Endothelial cell of umbilical vein (primary cell): ENCODE measurements at regions not wholly inside any gene's neighbourhood (a gene's known extent, or its start where the extent isn't known, plus 50 kb on each side); places are given as distances from the start of the nearest gene placed in this dataset.

Experiments
- BruUV-seq: library from RNA; stranded (reverse); fragments of 400-500 nt; replicated peaks from 2 replicates; lab custom pipeline; 2021; lab: Mats Ljungman, UMichigan
- CTCF ChIA-PET: fragments of 300-600, 350-600 bp; sonication (Branson Sonifier 250); formaldehyde crosslinking; loops from one replicate; lab custom pipeline; 2021; ENCODE audit warnings: antibody characterized with exemption, inconsistent platforms; lab: Charles Lee
- POLR2A ChIA-PET: fragments of 300-600, 350-600 bp; sonication (Branson Sonifier 250); formaldehyde crosslinking; loops from one replicate; lab custom pipeline; 2021; ENCODE audit warnings: antibody characterized with exemption, inconsistent platforms; lab: Charles Lee
- DNase-seq: peaks from one replicate; pipeline ENCODE4 v3.0.0-alpha.2; 2011; ENCODE audit warnings: low read depth, low spot score
- FAIRE-seq: peaks from 2 replicates; lab custom pipeline; 2011; peaks lifted over from hg19 to GRCh38; lab: Jason Lieb, UNC
- H2AFZ ChIP-seq: 2 replicates; pipeline ENCODE4 v1.6.0; 2012; ENCODE audit warnings: low read depth, low read length, control low read depth, inconsistent platforms
- H3K27ac ChIP-seq: 2 replicates; pipeline ENCODE4 v1.5.1; 2011; ENCODE audit warnings: low read depth, mild to moderate bottlenecking, control low read depth, low read length, moderate library complexity; ENCODE audit not compliant: insufficient read depth
- H3K27me3 ChIP-seq, 2 experiments: 2 replicates each; pipeline versions ENCODE4 v1.6.0 to v1.6.1; 2011; ENCODE audit warnings: low read length in 2 of 2, mixed read lengths in 1 of 2; ENCODE audit not compliant: control insufficient read depth in 2 of 2, insufficient read depth in 2 of 2
- H3K36me3 ChIP-seq, 2 experiments: 2 replicates in 1 of 2; 3 replicates in 1 of 2; pipeline ENCODE4 v1.5.1; 2011; ENCODE audit warnings: low read length in 2 of 2, mild to moderate bottlenecking in 1 of 2, moderate library complexity in 1 of 2; ENCODE audit not compliant: control insufficient read depth in 2 of 2, insufficient read depth in 2 of 2; ENCODE audit errors: extremely low read depth in 1 of 2
- H3K4me1 ChIP-seq: 3 replicates; pipeline ENCODE4 v1.5.1; 2011; ENCODE audit warnings: mild to moderate bottlenecking, low read length; ENCODE audit not compliant: control insufficient read depth, insufficient read depth; ENCODE audit errors: extremely low read depth
- H3K4me2 ChIP-seq: 2 replicates; pipeline ENCODE4 v1.6.1; 2011; ENCODE audit warnings: low read length, control low read depth, mixed read lengths; ENCODE audit not compliant: insufficient read depth
- H3K4me3 ChIP-seq, 3 experiments: fragments of 200-600 bp in 1 of 3; sonication (generic), shearing (Covaris generic) in 1 of 3; replicated peaks in 1 of 3; 2 replicates each; pipeline ENCODE4 v1.5.1; 2011 to 2016; ENCODE audit warnings: control low read depth in 3 of 3, low read length in 3 of 3, mild to moderate bottlenecking in 2 of 3, inconsistent platforms in 1 of 3, low read depth in 1 of 3, moderate library complexity in 1 of 3; ENCODE audit not compliant: insufficient read depth in 1 of 3
- H3K79me2 ChIP-seq: 2 replicates; pipeline ENCODE4 v1.6.0; 2012; ENCODE audit warnings: low read length, inconsistent platforms; ENCODE audit not compliant: control insufficient read depth, insufficient read depth
- H3K9ac ChIP-seq: replicated peaks from 2 replicates; pipeline ENCODE3; 2011; ENCODE audit warnings: low read length, control low read depth; ENCODE audit not compliant: insufficient read depth; ENCODE audit errors: extremely low read depth
- H3K9me1 ChIP-seq: replicated peaks from 3 replicates; pipeline ENCODE4 v1.6.0; 2011; ENCODE audit warnings: mild to moderate bottlenecking, low read length; ENCODE audit not compliant: control insufficient read depth, insufficient read depth; ENCODE audit errors: extremely low read depth
- H3K9me3 ChIP-seq: replicated peaks from 2 replicates; pipeline ENCODE4 v1.5.1; 2012; ENCODE audit warnings: low read length, inconsistent platforms; ENCODE audit not compliant: control insufficient read depth, insufficient read depth
- H4K20me1 ChIP-seq: replicated peaks from 2 replicates; pipeline ENCODE3; 2011; ENCODE audit warnings: mild to moderate bottlenecking, low read length; ENCODE audit not compliant: control insufficient read depth, insufficient read depth; ENCODE audit errors: extremely low read depth
- CTCF ChIP-seq, 2 donors: IDR thresholded peaks; 1 replicate in 1 of 2; 2 replicates in 1 of 2; pipeline ENCODE4 v1.5.1; 2011; ENCODE audit warnings: low read length in 2 of 2, mild to moderate bottlenecking in 2 of 2, moderate library complexity in 2 of 2, control low read depth in 1 of 2, inconsistent platforms in 1 of 2, low read depth in 1 of 2; ENCODE audit not compliant: insufficient read depth in 1 of 2; ENCODE audit errors: extremely low read depth in 1 of 2
- EZH2 ChIP-seq: IDR thresholded peaks from 2 replicates; pipeline ENCODE4 v1.6.1; 2012; ENCODE audit warnings: borderline replicate concordance, low read depth, mild to moderate bottlenecking, moderate library complexity, low read length, inconsistent platforms; ENCODE audit not compliant: severe bottlenecking
- FOS ChIP-seq: IDR thresholded peaks from 2 replicates; pipeline ENCODE4 v1.6.1; 2011; ENCODE audit warnings: mild to moderate bottlenecking, low read length, moderate library complexity, borderline replicate concordance; ENCODE audit not compliant: insufficient read depth
- GATA2 ChIP-seq: IDR thresholded peaks from 2 replicates; pipeline ENCODE4 v1.7.0; 2011; ENCODE audit warnings: low read depth, mild to moderate bottlenecking, moderate library complexity, mixed read lengths, low read length; ENCODE audit not compliant: insufficient read length, insufficient read depth
- JUN ChIP-seq: IDR thresholded peaks from 2 replicates; pipeline ENCODE4 v1.6.1; 2011; ENCODE audit warnings: borderline replicate concordance, low read depth; ENCODE audit not compliant: insufficient read length, insufficient read depth
- MYC ChIP-seq: IDR thresholded peaks from one replicate; pipeline ENCODE4 v1.6.1; 2011; ENCODE audit warnings: mild to moderate bottlenecking, low read depth, low read length
- POLR2A ChIP-seq: IDR thresholded peaks from 2 replicates; pipeline ENCODE4 v1.6.1; 2012; ENCODE audit warnings: low read depth, mild to moderate bottlenecking, control low read depth, low read length
- POLR2AphosphoS5 ChIP-seq: IDR thresholded peaks from 2 replicates; pipeline ENCODE4 v1.6.1; 2012; ENCODE audit warnings: low read depth, mild to moderate bottlenecking, control low read depth, low read length, moderate library complexity; ENCODE audit not compliant: insufficient read depth
- dilution Hi-C: fragments of 300-500 bp; cut with MboI; formaldehyde crosslinking; loops from one replicate; pipeline ENCODE4 v1.15.0; 2019; ENCODE audit warnings: low sequenced_read_pairs; ENCODE audit not compliant: extremely low pct_ligation_motif_present
- intact Hi-C: fragments of 100-400 bp; cut with micrococcal nuclease; formaldehyde crosslinking; loops from one replicate; pipeline ENCODE4 v1.10.0; 2022
- TF ChIP-seq, protein P1 (sequence below): IDR thresholded peaks from 2 replicates; pipeline ENCODE4 v1.6.1; 2011; ENCODE audit not compliant: insufficient read depth, insufficient read length

DNA sequence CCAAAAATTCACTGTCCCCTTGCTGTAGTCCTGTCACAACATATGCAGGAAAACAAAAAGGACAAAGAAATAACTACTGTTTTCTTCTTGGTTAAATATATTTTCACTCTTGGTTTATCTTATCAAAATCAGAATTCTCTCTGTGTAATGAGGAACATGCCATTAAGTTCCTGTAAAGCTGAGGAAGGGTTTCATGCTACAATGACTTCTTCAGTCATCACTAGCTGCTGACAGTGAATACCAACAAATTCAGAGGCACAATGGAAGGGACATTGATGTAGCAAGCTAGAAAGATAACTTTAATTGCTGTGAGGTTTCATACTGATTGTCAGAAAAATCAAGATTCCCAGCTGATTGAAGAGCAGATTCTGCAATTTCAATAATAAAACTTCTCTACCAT, 782.9 kb upstream of the HTR2C start:
- TF ChIP-seq POLR2A = no peak
- TF ChIP-seq GATA2 = no peak
- TF ChIP-seq JUN = no peak
- TF ChIP-seq, protein P1, sequence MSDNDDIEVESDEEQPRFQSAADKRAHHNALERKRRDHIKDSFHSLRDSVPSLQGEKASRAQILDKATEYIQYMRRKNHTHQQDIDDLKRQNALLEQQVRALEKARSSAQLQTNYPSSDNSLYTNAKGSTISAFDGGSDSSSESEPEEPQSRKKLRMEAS = no peak
- no peak for TF ChIP-seq MYC
- no peak for TF ChIP-seq FOS
- TF ChIP-seq CTCF (IDR thresholded peaks at IDR 0.05; ENCODE audit: extremely low read depth in 1 of 2, insufficient read depth in 1 of 2, low read depth in 1 of 2, low read length in 2 of 2) = no peak
- no peak for TF ChIP-seq POLR2AphosphoS5
- no peak for TF ChIP-seq EZH2
- POLR2A ChIA-PET = no interaction called here
- H3K36me3 ChIP-seq = no peaks in the 10 kb centered on the region
- intact Hi-C loops (no loop called here), dilution Hi-C loops (no loop called here)
- no peaks in the 10 kb centered on the region for H4K20me1 ChIP-seq
- H3K9ac ChIP-seq = no peak overlapping the region
- CTCF ChIA-PET = no interaction called here
- DNase-seq = no peak
- no peak overlapping the region for H3K27ac ChIP-seq
- no peak overlapping the region for H3K4me2 ChIP-seq
- no peak overlapping the region for H3K4me3 ChIP-seq
- H3K79me2 ChIP-seq = no peaks in the 10 kb centered on the region
- no peaks in the 10 kb centered on the region for H3K4me1 ChIP-seq
- no peaks in the 10 kb centered on the region for H3K9me1 ChIP-seq
- no peaks in the 10 kb centered on the region for H3K27me3 ChIP-seq
- FAIRE-seq = no peak
- BruUV-seq = no TSS peak
- H3K9me3 ChIP-seq = no peaks in the 10 kb centered on the region
- H2AFZ ChIP-seq = no peak overlapping the region
